IMR-90 (cell line): ENCODE measurements at regions not wholly inside any gene's neighbourhood (a gene's known extent, or its start where the extent isn't known, plus 50 kb on each side); places are given as distances from the start of the nearest gene placed in this dataset.

Experiments
- ATAC-seq: fragments of 200-7000 bp; cut with Tn5 transposase; 2 replicates; pipeline ENCODE4 v1.9.1; 2020; ENCODE audit warnings: low read depth, mild to moderate bottlenecking, moderate library complexity
- BruUV-seq: library from RNA; stranded (reverse); fragments of 400-500 nt; replicated peaks from 2 replicates; lab custom pipeline; 2021; lab: Mats Ljungman, UMichigan
- CTCF ChIA-PET: fragments of 300-600 bp; formaldehyde crosslinking; extraction: SDS; loops from one replicate; lab custom pipeline; 2021; ENCODE audit warnings: antibody characterized with exemption; lab: Yijun Ruan, JAX
- POLR2A ChIA-PET: fragments of 300-600 bp; sonication (Branson Sonifier 250); formaldehyde crosslinking; loops from one replicate; lab custom pipeline; 2022; ENCODE audit warnings: antibody characterized with exemption; ENCODE audit not compliant: unreplicated experiment; lab: Charles Lee
- DNase-seq: peaks from one replicate; pipeline ENCODE4 v3.0.0; 2013
- H2AFZ ChIP-seq: replicated peaks from 2 replicates; pipeline ENCODE3; 2013; ENCODE audit warnings: low read length, mild to moderate bottlenecking; ENCODE audit not compliant: poor library complexity
- H2AK5ac ChIP-seq: 2 replicates; pipeline ENCODE4 v1.6.1; 2013; ENCODE audit warnings: low read depth, low read length, inconsistent platforms
- H2AK9ac ChIP-seq: replicated peaks from 2 replicates; pipeline ENCODE3; 2013; ENCODE audit warnings: mild to moderate bottlenecking, low read depth, low read length, moderate library complexity; ENCODE audit not compliant: poor library complexity
- H2BK120ac ChIP-seq: 2 replicates; pipeline ENCODE4 v1.6.1; 2013; ENCODE audit warnings: low read depth, low read length, inconsistent platforms
- H2BK15ac ChIP-seq: 3 replicates; pipeline ENCODE4 v1.6.1; 2013; ENCODE audit warnings: low read depth, low read length, inconsistent platforms
- H2BK20ac ChIP-seq: 2 replicates; pipeline ENCODE4 v1.6.1; 2013; ENCODE audit warnings: low read depth, mild to moderate bottlenecking, inconsistent platforms, low read length, moderate library complexity
- H2BK5ac ChIP-seq: 2 replicates; pipeline ENCODE4 v1.6.1; 2013; ENCODE audit warnings: mild to moderate bottlenecking, low read depth, low read length, inconsistent platforms; ENCODE audit not compliant: poor library complexity, severe bottlenecking
- H3K14ac ChIP-seq: replicated peaks from 2 replicates; pipeline ENCODE4 v1.6.1; 2013; ENCODE audit warnings: low read depth, low read length, inconsistent platforms
- H3K18ac ChIP-seq: 2 replicates; pipeline ENCODE4 v1.6.1; 2013; ENCODE audit warnings: low read depth, low read length, control low read depth
- H3K23ac ChIP-seq: 2 replicates; pipeline ENCODE4 v1.6.1; 2013; ENCODE audit warnings: low read depth, low read length, inconsistent platforms
- H3K27ac ChIP-seq: 2 replicates; pipeline ENCODE4 v1.5.1; 2013; ENCODE audit warnings: mild to moderate bottlenecking, control low read depth, low read length; ENCODE audit not compliant: insufficient read depth
- H3K27me3 ChIP-seq: 2 replicates; pipeline ENCODE4 v1.6.1; 2013; ENCODE audit warnings: low read length; ENCODE audit not compliant: control insufficient read depth, insufficient read depth
- H3K36me3 ChIP-seq: 2 replicates; pipeline ENCODE4 v1.6.1; 2013; ENCODE audit warnings: low read length, mixed read lengths; ENCODE audit not compliant: control insufficient read depth, insufficient read depth
- H3K4ac ChIP-seq: 2 replicates; pipeline ENCODE4 v1.6.1; 2013; ENCODE audit warnings: low read depth, low read length, inconsistent platforms
- H3K4me1 ChIP-seq: 2 replicates; pipeline ENCODE4 v1.6.1; 2013; ENCODE audit warnings: low read length, mixed read lengths; ENCODE audit not compliant: control insufficient read depth, insufficient read depth
- H3K4me2 ChIP-seq: 2 replicates; pipeline ENCODE4 v1.6.1; 2013; ENCODE audit warnings: low read depth, mild to moderate bottlenecking, control low read depth, low read length, moderate library complexity
- H3K4me3 ChIP-seq: 2 replicates; pipeline ENCODE4 v1.5.1; 2013; ENCODE audit warnings: low read depth, mild to moderate bottlenecking, control low read depth, low read length, moderate library complexity; ENCODE audit not compliant: insufficient read depth
- H3K56ac ChIP-seq: 2 replicates; pipeline ENCODE4 v1.6.1; 2013; ENCODE audit warnings: low read length, inconsistent platforms; ENCODE audit not compliant: insufficient read depth; ENCODE audit errors: extremely low read depth
- H3K79me1 ChIP-seq, 2 experiments: 2 replicates each; pipeline ENCODE4 v1.6.1; 2013; ENCODE audit warnings: low read length in 2 of 2, inconsistent platforms in 1 of 2, low read depth in 1 of 2
- H3K9ac ChIP-seq: 2 replicates; pipeline ENCODE4 v1.6.1; 2013; ENCODE audit warnings: low read depth, low read length, control low read depth
- H3K9me1 ChIP-seq: 2 replicates; pipeline ENCODE4 v1.6.1; 2013; ENCODE audit warnings: low read length, inconsistent platforms; ENCODE audit not compliant: insufficient read depth
- H3K9me3 ChIP-seq: 2 replicates; pipeline ENCODE4 v1.6.1; 2013; ENCODE audit warnings: low read length; ENCODE audit not compliant: control insufficient read depth, insufficient read depth
- H4K20me1 ChIP-seq: 2 replicates; pipeline ENCODE4 v1.6.1; 2013; ENCODE audit warnings: low read length, inconsistent platforms; ENCODE audit not compliant: insufficient read depth
- H4K5ac ChIP-seq: 2 replicates; pipeline ENCODE4 v1.6.1; 2013; ENCODE audit warnings: mild to moderate bottlenecking, low read depth, low read length, control low read depth
- H4K8ac ChIP-seq, 2 experiments: 2 replicates each; pipeline ENCODE4 v1.6.1; 2013; ENCODE audit warnings: low read depth in 2 of 2, low read length in 2 of 2, control low read depth in 1 of 2, inconsistent platforms in 1 of 2
- H4K91ac ChIP-seq: 2 replicates; pipeline ENCODE4 v1.6.1; 2013; ENCODE audit warnings: low read depth, low read length, inconsistent platforms; ENCODE audit not compliant: insufficient read depth
- BHLHE40 ChIP-seq: fragments of 150-350 bp; IDR thresholded peaks from 2 replicates; pipeline ENCODE4 v1.6.1; 2016; ENCODE audit warnings: mild to moderate bottlenecking, low read depth, low read length
- CEBPB ChIP-seq: IDR thresholded peaks from 2 replicates; pipeline ENCODE4 v1.6.1; 2012; ENCODE audit warnings: low read depth, low read length, improper control_type of control experiment
- CHD1 ChIP-seq: IDR thresholded peaks from 2 replicates; pipeline ENCODE4 v1.6.1; 2012; ENCODE audit warnings: low read depth, low read length, improper control_type of control experiment
- ELK1 ChIP-seq: fragments of 150-350 bp; IDR thresholded peaks from 2 replicates; pipeline ENCODE4 v1.6.1; 2016; ENCODE audit warnings: low read depth, mild to moderate bottlenecking, low read length, moderate library complexity, borderline replicate concordance
- FOS ChIP-seq: fragments of 150-350 bp; IDR thresholded peaks from 2 replicates; pipeline ENCODE4 v1.6.1; 2016; ENCODE audit warnings: low read depth, low read length
- MAFK ChIP-seq: IDR thresholded peaks from 2 replicates; pipeline ENCODE4 v1.6.1; 2012; ENCODE audit warnings: low read depth, low read length, improper control_type of control experiment
- MAZ ChIP-seq: IDR thresholded peaks from 2 replicates; pipeline ENCODE4 v1.6.1; 2012; ENCODE audit warnings: low read depth, mild to moderate bottlenecking, low read length, improper control_type of control experiment, moderate library complexity, borderline replicate concordance
- MXI1 ChIP-seq: IDR thresholded peaks from 2 replicates; pipeline ENCODE4 v1.6.1; 2012; ENCODE audit warnings: low read depth, mild to moderate bottlenecking, low read length, moderate library complexity, borderline replicate concordance
- NFE2L2 ChIP-seq: fragments of 150-350 bp; IDR thresholded peaks from 2 replicates; pipeline ENCODE4 v1.6.1; 2016; ENCODE audit warnings: low read depth, mild to moderate bottlenecking, low read length
- POLR2A ChIP-seq: IDR thresholded peaks from 2 replicates; pipeline ENCODE4 v1.6.1; 2012; ENCODE audit warnings: mild to moderate bottlenecking, low read depth, low read length
- RAD21 ChIP-seq: IDR thresholded peaks from 2 replicates; pipeline ENCODE4 v1.6.1; 2012; ENCODE audit warnings: low read length, improper control_type of control experiment
- RCOR1 ChIP-seq: IDR thresholded peaks from 2 replicates; pipeline ENCODE4 v1.6.1; 2012; ENCODE audit warnings: mild to moderate bottlenecking, low read length, improper control_type of control experiment; ENCODE audit not compliant: insufficient replicate concordance
- RFX5 ChIP-seq: IDR thresholded peaks from 2 replicates; pipeline ENCODE4 v1.8.0; 2012; ENCODE audit warnings: low read depth, mild to moderate bottlenecking, low read length, moderate library complexity
- SMC3 ChIP-seq: fragments of 150-350 bp; IDR thresholded peaks from 2 replicates; pipeline ENCODE4 v1.6.1; 2016; ENCODE audit warnings: low read depth, mild to moderate bottlenecking, antibody characterized with exemption, low read length, moderate library complexity
- WGBS, 2 experiments: methylation state at CpG; one replicate each; pipeline versions ENCODE4 v1.1.5 to v1.1.7; 2013; ENCODE audit warnings: missing lambda C conversion rate in 2 of 2; ENCODE audit not compliant: insufficient read length in 1 of 2; ENCODE audit errors: extremely low coverage in 2 of 2; 5-methylcytosine and 5-hydroxymethylcytosine counted together
- dilution Hi-C: fragments of 300-500 bp; cut with HindIII; formaldehyde crosslinking; loops from one replicate; pipeline ENCODE4 v1.14.3; 2018; ENCODE audit warnings: low sequenced_read_pairs; ENCODE audit not compliant: unreplicated experiment
- in situ Hi-C: fragments of 300-500 bp; cut with MboI; formaldehyde crosslinking; loops from 3 replicates; pipeline ENCODE4 v1.14.3; 2019; ENCODE audit warnings: low sequenced_read_pairs, inconsistent platforms, mixed read lengths
- intact Hi-C: fragments of 100-400 bp; cut with micrococcal nuclease; formaldehyde crosslinking; loops from 2 replicates; pipeline ENCODE4 v1.10.0; 2022
- TF ChIP-seq, protein P1 (sequence below): fragments of 150-350 bp; IDR thresholded peaks from 2 replicates; pipeline ENCODE4 v1.6.1; 2017; ENCODE audit warnings: mild to moderate bottlenecking, antibody characterized with exemption, low read length, low read depth
- TF ChIP-seq, protein P2 (sequence below): conservative IDR thresholded peaks from 2 replicates; pipeline ENCODE4 v1.5.1; 2012; ENCODE audit warnings: mild to moderate bottlenecking, low read depth, low read length, improper control_type of control experiment

GRCh38 chr15:96150254-96150653 lies 180.2 kb upstream of the NR2F2 start:
- no peak overlapping the region for H2AK5ac ChIP-seq
- H4K8ac ChIP-seq, result no peak overlapping the region
- H3K27ac ChIP-seq, result no peak overlapping the region
- no peak overlapping the region for H3K56ac ChIP-seq
- no peak overlapping the region for H3K18ac ChIP-seq
- no peak overlapping the region for H3K9ac ChIP-seq
- H3K4ac ChIP-seq, result no peak overlapping the region
- H3K9me3 ChIP-seq, result no peaks in the 10 kb centered on the region
- ChIA-PET CTCF (no interaction called here), POLR2A (no interaction called here)
- no peaks in the 10 kb centered on the region for H3K79me1 ChIP-seq
- in situ Hi-C loops (no loop called here), dilution Hi-C loops (no loop called here), intact Hi-C loops (no loop called here)
- BruUV-seq, result no TSS peak
- no peak overlapping the region for H2BK20ac ChIP-seq
- H3K4me1 ChIP-seq, result no peaks in the 10 kb centered on the region
- DNase-seq (no peak), ATAC-seq (no peak)
- H3K27me3 ChIP-seq, result no peaks in the 10 kb centered on the region
- no peak overlapping the region for H3K14ac ChIP-seq
- no peaks in the 10 kb centered on the region for H3K36me3 ChIP-seq
- H3K4me3 ChIP-seq, result no peak overlapping the region
- H2AFZ ChIP-seq, result no peak overlapping the region
- TF ChIP-seq MXI1 (no peak), RAD21 (no peak), NFE2L2 (no peak), CEBPB (no peak), CHD1 (no peak), RCOR1 (no peak), ELK1 (no peak), FOS (no peak), MAFK (no peak), POLR2A (no peak), SMC3 (no peak), MAZ (no peak), RFX5 (no peak), BHLHE40 (no peak)
- TF ChIP-seq, protein P1, sequence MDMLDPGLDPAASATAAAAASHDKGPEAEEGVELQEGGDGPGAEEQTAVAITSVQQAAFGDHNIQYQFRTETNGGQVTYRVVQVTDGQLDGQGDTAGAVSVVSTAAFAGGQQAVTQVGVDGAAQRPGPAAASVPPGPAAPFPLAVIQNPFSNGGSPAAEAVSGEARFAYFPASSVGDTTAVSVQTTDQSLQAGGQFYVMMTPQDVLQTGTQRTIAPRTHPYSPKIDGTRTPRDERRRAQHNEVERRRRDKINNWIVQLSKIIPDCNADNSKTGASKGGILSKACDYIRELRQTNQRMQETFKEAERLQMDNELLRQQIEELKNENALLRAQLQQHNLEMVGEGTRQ, result no peak
- TF ChIP-seq, protein P2, sequence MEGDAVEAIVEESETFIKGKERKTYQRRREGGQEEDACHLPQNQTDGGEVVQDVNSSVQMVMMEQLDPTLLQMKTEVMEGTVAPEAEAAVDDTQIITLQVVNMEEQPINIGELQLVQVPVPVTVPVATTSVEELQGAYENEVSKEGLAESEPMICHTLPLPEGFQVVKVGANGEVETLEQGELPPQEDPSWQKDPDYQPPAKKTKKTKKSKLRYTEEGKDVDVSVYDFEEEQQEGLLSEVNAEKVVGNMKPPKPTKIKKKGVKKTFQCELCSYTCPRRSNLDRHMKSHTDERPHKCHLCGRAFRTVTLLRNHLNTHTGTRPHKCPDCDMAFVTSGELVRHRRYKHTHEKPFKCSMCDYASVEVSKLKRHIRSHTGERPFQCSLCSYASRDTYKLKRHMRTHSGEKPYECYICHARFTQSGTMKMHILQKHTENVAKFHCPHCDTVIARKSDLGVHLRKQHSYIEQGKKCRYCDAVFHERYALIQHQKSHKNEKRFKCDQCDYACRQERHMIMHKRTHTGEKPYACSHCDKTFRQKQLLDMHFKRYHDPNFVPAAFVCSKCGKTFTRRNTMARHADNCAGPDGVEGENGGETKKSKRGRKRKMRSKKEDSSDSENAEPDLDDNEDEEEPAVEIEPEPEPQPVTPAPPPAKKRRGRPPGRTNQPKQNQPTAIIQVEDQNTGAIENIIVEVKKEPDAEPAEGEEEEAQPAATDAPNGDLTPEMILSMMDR, result no peak
- H2BK15ac ChIP-seq, result no peak overlapping the region
- WGBS, 2 experiments, result no CpG with 5 or more reads among the region's 7 CpGs
- H2AK9ac ChIP-seq, result no peak overlapping the region
- no peaks in the 10 kb centered on the region for H3K9me1 ChIP-seq
- no peaks in the 10 kb centered on the region for H4K20me1 ChIP-seq
- H2BK5ac ChIP-seq, result no peak overlapping the region
- H3K23ac ChIP-seq, result no peak overlapping the region
- H3K4me2 ChIP-seq, result no peak overlapping the region
- no peak overlapping the region for H4K91ac ChIP-seq
- no peak overlapping the region for H4K5ac ChIP-seq
- no peak overlapping the region for H2BK120ac ChIP-seq
